ENCODE measurements at regions not wholly inside any gene's neighbourhood (a gene's known extent, or its start where the extent isn't known, plus 50 kb on each side); places are given as distances from the start of the nearest gene placed in this dataset.

DNA sequence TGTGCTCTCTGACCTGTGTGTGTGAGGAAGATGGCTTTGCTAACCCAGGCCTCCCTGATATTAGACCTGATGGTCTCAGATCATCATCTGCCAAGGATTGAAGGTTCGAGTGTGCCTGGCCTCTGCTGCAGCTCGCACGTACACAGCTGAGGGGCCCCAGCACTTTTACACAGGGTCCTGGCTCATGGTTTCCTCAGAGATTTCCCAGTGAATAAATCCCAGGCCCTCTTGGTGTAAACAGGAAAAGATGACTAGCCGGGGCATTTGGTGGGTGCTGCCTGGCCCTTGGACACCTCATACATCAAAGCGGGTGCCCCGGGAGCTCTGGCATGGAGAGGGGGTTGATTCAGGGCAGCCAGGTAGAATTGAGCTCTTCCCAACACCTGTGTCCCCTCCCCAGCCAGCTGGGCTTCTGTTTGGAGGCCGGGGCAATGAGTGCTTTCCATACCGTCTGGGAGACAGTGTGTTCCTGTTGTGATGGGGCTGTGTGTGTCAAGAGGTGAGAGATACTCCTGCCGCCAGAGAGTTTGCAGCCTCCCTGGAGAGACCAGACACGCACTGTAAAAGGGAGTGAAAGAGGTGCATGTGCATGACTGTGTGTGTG is 72.5 kb upstream of the TLE3 start:
- TF ChIP-seq GATA3 (IDR thresholded peaks at IDR 0.05; ENCODE audit: low read depth, low read length) (no peak), GATA2 (IDR thresholded peaks at IDR 0.05; ENCODE audit: low read depth, low read length) (no peak)
